ENCODE measurements at regions not wholly inside any gene's neighbourhood (a gene's known extent, or its start where the extent isn't known, plus 50 kb on each side); places are given as distances from the start of the nearest gene placed in this dataset.

- Histone ChIP-seq H3K4me1 (ENCODE audit: insufficient read depth) (peaks cover 18% of the 10 kb centered on the region), H3K4me3 (no peak overlapping the region), H3K4me2 (no peak overlapping the region), H3K9me2 (ENCODE audit: insufficient read depth) (no peaks in the 10 kb centered on the region), H4K20me1 (replicated peaks; ENCODE audit: insufficient read depth) (no peaks in the 10 kb centered on the region), H2AFZ (no peak overlapping the region), H3K36me3 (ENCODE audit: insufficient read depth) (no peaks in the 10 kb centered on the region), H3K27me3 (ENCODE audit: insufficient read depth) (no peaks in the 10 kb centered on the region), H3F3A (replicated peaks; ENCODE audit: low read depth) (no peaks in the 10 kb centered on the region), H3K79me2 (replicated peaks; ENCODE audit: insufficient read depth) (no peaks in the 10 kb centered on the region), H3K27ac (ENCODE audit: low read depth) (no peak overlapping the region)
- Mint-ChIP-seq H3K9me3 (no peaks in the 10 kb centered on the region; the same call in 2 of the 3 replicates), H3K27me3 (ENCODE audit: insufficient read depth, low read depth, poor library complexity) (no peaks in the 10 kb centered on the region), H3K27ac (peak overlapping the region; percentile 93), H3K4me1 (peaks cover 15% of the 10 kb centered on the region), H3K4me3 (peak overlapping the region; percentile 35; the same call in 1 of the 3 replicates), H3K36me3 (ENCODE audit: low read depth) (no peaks in the 10 kb centered on the region)
- no peak for TF ChIP-seq EZH2phosphoT487 (IDR thresholded peaks at IDR 0.05; ENCODE audit: unreplicated experiment)
- no peak for TF ChIP-seq POLR2AphosphoS5 (IDR thresholded peaks at IDR 0.05; ENCODE audit: low read depth)
- no peak for TF ChIP-seq ZNF462 (CRISPR knock-in tag; IDR thresholded peaks at IDR 0.05)
- no peak for TF ChIP-seq NANOG (IDR thresholded peaks at IDR 0.05; ENCODE audit: borderline replicate concordance)
- TF ChIP-seq REST (IDR thresholded peaks at IDR 0.05; ENCODE audit: unreplicated experiment), result no peak
- no peak for TF ChIP-seq CTCF (conservative IDR thresholded peaks at IDR 0.05; ENCODE audit: low read depth in 2 of 2)
- TF ChIP-seq ZNF331 (CRISPR knock-in tag; IDR thresholded peaks at IDR 0.05; ENCODE audit: low read depth), result no peak
- no peak for TF ChIP-seq STAT1 (IDR thresholded peaks at IDR 0.05; ENCODE audit: unreplicated experiment)
- TF ChIP-seq JUNB (IDR thresholded peaks at IDR 0.05; ENCODE audit: unreplicated experiment), result no peak
- no peak for TF ChIP-seq CREB1 (CRISPR knock-in tag; IDR thresholded peaks at IDR 0.05; ENCODE audit: low read depth)
- TF ChIP-seq ZNF114 (CRISPR knock-in tag; IDR thresholded peaks at IDR 0.05), result no peak
- TF ChIP-seq EZH2 (IDR thresholded peaks at IDR 0.05; ENCODE audit: low read depth, unreplicated experiment), result no peak
- TF ChIP-seq ETS1 (IDR thresholded peaks at IDR 0.05), result no peak
- ATAC-seq, result peak; percentile 77
- DNase-seq (ENCODE audit: low spot score), result peak; percentile 46
Observed at GRCh38 chr7:16271990-16272665, 149.2 kb downstream of the CRPPA start.

All from GM23338 (cell line).